H7 (cell line): ENCODE measurements at regions not wholly inside any gene's neighbourhood (a gene's known extent, or its start where the extent isn't known, plus 50 kb on each side); places are given as distances from the start of the nearest gene placed in this dataset.

Experiments used
- DNase-seq: peaks from one replicate; pipeline ENCODE4 v3.0.0; 2012
- H3K27me3 ChIP-seq: 2 replicates; pipeline ENCODE4 v1.6.0; 2011; ENCODE audit warnings: mild to moderate bottlenecking, low read length; ENCODE audit not compliant: control insufficient read depth, insufficient read depth
- H3K36me3 ChIP-seq: replicated peaks from 2 replicates; pipeline ENCODE4 v1.5.1; 2011; ENCODE audit warnings: low read length; ENCODE audit not compliant: control insufficient read depth, insufficient read depth
- H3K4me3 ChIP-seq: 2 replicates; pipeline ENCODE4 v1.5.1; 2011; ENCODE audit warnings: low read depth, mild to moderate bottlenecking, control low read depth, low read length, moderate library complexity; ENCODE audit not compliant: insufficient read depth

DNA sequence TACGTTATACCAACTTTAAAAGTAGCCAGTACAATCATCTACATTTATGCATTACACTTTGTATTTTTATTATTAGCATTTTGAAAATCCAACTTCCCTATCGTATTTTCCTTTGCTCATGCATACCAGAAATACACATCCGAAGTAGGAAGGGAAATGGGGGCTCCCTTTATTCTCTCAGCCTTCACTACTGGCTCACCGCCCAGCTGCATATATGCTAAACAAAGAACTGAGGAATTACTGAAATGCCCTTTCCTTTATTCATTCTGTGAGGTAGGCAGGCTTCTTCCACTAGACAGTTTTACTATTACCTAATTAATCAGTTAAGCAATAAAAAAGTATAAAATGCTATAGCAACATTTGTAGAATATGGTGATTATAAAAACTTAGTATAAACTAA lies 291.6 kb downstream of the KLF12 start:
- Histone ChIP-seq H3K4me3 (no peak overlapping the region), H3K27me3 (no peaks in the 10 kb centered on the region), H3K36me3 (no peaks in the 10 kb centered on the region)
- no peak for DNase-seq

DNA sequence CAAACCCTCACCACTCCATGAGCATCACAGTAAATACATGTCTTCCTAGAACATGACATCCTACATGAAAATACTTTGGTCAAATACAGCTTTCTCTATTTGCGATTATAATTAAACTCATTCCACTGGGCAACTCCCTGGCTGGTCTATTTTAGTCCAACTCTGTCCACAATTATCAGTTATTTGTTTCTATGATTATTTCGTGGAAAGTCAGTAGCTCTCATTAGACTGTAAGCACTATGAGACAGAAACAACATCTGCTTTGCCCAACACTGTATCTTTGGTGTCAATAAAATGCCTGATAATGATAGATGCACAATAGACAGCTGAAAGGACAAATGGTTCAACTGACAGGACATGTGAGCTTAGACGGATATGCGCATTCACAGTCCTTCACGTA lies 292.0 kb downstream of the KLF12 start:
- DNase-seq = no peak
- no peak overlapping the region for H3K4me3 ChIP-seq
- H3K27me3 ChIP-seq = no peaks in the 10 kb centered on the region
- no peaks in the 10 kb centered on the region for H3K36me3 ChIP-seq

DNA sequence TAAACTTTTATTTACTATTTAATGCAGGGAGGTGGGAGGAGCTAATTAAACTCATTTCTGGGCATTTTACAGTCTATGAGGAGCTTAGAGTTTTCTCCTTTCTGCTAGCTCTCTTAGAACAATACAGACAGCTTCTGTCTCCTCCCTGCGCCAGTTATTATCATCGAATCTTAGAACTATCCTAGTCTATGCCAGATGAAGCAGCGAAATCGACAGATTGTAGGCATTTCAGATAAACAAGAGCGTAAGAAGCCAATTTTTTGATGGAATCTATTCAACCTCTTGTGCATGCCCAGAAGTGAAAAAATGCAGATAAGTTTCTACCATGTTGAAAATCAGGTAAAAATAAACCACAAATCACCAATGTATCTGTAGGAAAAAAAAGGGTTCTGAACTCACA lies 297.1 kb downstream of the KLF12 start:
- Histone ChIP-seq H3K36me3 (no peaks in the 10 kb centered on the region), H3K4me3 (no peak overlapping the region), H3K27me3 (no peaks in the 10 kb centered on the region)
- no peak for DNase-seq

DNA sequence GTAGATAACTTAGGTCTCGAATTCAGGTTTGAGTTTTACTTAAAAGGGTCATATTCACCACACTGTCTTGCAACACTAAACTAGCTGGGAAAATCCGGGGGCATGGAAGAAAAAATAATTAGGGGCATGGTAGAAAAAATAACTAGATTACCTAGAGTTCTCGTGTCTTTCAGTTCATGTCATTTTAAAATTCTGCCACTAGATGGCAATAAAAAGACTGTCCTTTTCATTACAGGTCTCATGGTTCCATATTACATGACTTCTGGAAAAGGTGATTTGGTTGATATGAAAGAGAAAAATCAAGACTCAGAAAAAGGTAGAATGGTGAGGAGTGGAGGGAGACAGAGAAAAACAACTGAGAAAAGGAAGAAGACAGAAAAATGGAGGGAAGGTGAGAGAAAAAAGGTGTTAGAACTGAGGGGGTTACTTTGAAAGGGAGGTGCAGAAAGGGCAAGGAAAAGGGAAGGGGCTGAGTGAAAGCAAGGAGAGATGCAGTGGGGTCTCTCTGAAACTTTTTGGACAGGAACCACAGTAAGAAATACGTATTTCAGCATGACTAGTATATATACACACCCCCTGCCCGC lies 299.0 kb downstream of the KLF12 start:
- DNase-seq = peak; percentile 5
- no peaks in the 10 kb centered on the region for H3K36me3 ChIP-seq
- no peaks in the 10 kb centered on the region for H3K27me3 ChIP-seq
- no peak overlapping the region for H3K4me3 ChIP-seq

DNA sequence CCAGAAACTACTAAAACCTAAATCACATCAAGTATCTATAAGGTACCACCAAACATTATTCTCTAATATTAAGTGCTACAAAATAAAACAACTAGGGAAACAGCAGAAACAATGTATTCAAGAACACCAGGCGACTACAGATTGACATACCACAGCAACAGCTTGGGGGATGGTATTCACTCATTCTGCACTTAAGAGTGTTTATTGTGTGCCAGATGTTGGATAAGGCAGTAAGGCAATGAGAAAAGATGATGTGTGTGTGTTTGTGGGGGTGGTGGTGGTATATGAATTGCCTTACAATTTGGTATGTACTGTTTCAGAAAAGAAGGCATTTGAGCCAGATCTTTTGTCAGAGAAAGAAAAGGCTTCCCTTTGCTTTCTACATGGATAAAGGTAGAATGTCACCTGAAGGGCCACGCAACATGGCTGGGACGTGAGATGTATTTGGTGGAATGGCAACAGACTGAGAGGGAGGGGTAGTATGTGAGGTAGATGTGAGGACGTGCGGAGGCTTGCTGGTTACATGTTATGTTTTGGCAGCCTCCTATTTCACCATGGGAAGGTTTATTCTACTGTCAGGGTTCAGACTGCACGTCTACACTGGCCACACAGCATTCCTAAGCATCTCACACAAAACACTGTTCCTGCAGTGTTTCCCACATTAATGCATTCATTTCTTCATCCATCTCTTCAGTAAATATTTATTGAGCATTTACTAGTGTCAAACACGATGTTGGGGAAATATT lies 300.7 kb downstream of the KLF12 start:
- Histone ChIP-seq H3K27me3 (no peaks in the 10 kb centered on the region), H3K4me3 (no peak overlapping the region), H3K36me3 (no peaks in the 10 kb centered on the region)
- DNase-seq = no peak

DNA sequence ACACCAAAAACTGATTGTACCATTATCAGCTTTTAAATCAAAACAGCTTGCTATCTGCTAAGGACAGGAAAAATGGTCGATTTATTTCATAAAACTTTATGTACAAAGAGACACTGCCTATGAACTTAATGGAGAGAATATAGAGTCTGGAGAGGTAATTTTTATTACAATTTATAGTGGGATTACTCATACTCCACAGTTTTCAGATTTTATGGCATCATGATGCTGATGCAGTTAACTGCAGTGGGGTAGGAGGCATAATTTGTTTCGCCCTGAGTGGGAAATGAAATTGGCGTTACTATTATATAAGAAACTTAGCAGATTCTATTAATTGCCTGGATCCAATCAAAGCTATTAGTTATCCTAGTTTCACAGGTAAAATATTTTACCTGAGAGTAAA lies 301.4 kb downstream of the KLF12 start:
- Histone ChIP-seq H3K36me3 (no peaks in the 10 kb centered on the region), H3K27me3 (no peaks in the 10 kb centered on the region), H3K4me3 (no peak overlapping the region)
- DNase-seq = no peak

DNA sequence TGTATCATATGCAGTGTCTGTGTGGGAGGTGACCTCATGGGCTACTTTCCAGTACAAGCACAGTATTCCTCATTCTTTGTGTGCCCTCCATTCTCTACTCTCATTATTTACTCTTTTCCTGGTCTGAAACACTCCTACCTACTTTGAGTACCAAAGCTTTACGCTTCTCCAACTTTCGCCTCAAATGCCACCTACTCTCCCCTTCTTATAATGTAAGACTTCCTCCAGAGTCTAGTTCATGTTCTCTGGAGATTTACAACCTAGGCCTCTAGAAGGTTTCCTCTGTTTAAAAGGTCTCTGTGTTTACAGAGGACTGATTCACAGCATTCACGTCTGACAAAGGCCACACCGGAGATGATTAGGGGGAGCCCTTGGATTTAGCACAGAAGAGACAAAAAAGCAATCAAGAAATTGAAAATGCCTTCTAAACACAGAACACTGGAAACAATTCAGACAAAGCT lies 302.0 kb downstream of the KLF12 start:
- H3K4me3 ChIP-seq = no peak overlapping the region
- no peaks in the 10 kb centered on the region for H3K36me3 ChIP-seq
- DNase-seq = no peak
- H3K27me3 ChIP-seq = no peaks in the 10 kb centered on the region

DNA sequence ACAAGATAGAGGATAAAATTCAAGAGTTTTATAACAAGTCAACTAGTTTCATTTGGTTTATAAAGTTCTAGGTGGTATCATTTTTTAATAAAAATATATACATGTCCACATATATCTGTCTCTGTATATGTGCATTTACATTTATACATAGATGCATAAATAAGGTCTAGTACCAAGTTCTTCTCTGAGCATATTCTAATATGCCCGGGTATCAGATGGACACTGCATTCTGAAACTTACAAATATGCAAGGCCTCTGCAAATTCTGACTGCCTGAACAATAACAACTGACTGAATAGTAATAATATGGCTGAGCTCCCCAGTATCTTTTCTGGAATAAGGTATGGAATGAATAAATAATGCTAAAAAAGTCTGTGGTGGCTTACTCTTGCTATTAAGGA lies 304.8 kb downstream of the KLF12 start:
- H3K36me3 ChIP-seq = no peaks in the 10 kb centered on the region
- H3K27me3 ChIP-seq = no peaks in the 10 kb centered on the region
- no peak overlapping the region for H3K4me3 ChIP-seq
- no peak for DNase-seq

DNA sequence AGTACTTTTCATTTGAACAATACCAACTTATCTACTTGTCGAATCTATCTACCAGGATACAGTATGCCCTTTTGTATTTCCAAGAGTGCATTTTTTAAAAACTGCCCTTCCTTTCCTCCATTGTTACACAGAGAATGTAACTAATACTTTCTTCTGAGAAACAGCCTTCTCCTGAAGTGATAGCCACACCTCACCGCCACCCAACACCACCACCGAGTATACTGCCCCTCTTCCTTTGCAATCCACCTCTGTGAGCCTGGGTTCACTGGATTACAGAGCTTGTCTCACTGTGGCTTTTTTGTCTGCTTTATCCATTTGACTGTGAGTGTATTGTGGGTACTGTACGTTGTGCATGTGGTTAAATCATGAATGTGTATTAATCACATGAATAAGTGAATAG lies 305.4 kb downstream of the KLF12 start:
- no peaks in the 10 kb centered on the region for H3K36me3 ChIP-seq
- no peaks in the 10 kb centered on the region for H3K27me3 ChIP-seq
- DNase-seq = no peak
- no peak overlapping the region for H3K4me3 ChIP-seq

DNA sequence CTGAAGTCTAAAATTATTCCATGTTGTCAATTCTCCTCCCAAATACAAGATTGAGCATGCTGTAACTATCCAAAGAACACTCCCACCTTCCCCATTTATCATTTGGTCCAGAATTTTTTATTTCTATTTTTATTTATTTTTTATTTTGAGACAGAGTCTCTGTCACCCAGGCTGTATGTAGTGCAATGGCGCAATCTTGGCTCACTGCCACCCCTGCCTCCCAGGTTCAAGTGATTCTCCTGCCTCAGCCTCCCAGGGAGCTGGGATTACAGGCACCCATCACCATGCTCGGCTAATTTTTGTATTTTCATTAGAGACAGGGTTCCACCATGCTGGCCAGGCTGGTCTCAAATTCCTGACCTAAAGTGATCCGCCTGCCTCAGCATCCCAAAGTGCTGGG lies 306.8 kb downstream of the KLF12 start:
- DNase-seq = no peak
- Histone ChIP-seq H3K27me3 (no peaks in the 10 kb centered on the region), H3K36me3 (no peaks in the 10 kb centered on the region), H3K4me3 (no peak overlapping the region)

DNA sequence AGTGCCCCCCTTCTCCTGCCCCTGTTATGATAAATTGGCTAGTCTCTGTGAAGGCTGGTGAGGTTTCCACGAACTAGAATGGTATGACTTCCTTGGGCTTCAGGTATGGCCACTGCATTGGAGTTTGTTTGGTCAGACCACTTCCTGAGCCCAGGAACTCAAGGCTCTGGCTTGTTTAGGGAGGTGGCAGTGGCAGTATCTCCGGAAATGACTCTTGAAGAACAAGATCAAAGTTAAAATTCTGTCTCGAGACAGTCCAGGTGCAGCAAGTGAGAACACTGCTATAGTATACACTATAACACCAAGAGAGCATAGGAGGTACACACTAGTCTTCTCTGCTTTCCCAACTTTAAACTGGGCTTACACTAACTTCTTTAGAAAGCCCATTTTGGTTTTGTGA lies 309.1 kb downstream of the KLF12 start:
- no peak overlapping the region for H3K4me3 ChIP-seq
- no peaks in the 10 kb centered on the region for H3K27me3 ChIP-seq
- DNase-seq = no peak
- H3K36me3 ChIP-seq = no peaks in the 10 kb centered on the region

DNA sequence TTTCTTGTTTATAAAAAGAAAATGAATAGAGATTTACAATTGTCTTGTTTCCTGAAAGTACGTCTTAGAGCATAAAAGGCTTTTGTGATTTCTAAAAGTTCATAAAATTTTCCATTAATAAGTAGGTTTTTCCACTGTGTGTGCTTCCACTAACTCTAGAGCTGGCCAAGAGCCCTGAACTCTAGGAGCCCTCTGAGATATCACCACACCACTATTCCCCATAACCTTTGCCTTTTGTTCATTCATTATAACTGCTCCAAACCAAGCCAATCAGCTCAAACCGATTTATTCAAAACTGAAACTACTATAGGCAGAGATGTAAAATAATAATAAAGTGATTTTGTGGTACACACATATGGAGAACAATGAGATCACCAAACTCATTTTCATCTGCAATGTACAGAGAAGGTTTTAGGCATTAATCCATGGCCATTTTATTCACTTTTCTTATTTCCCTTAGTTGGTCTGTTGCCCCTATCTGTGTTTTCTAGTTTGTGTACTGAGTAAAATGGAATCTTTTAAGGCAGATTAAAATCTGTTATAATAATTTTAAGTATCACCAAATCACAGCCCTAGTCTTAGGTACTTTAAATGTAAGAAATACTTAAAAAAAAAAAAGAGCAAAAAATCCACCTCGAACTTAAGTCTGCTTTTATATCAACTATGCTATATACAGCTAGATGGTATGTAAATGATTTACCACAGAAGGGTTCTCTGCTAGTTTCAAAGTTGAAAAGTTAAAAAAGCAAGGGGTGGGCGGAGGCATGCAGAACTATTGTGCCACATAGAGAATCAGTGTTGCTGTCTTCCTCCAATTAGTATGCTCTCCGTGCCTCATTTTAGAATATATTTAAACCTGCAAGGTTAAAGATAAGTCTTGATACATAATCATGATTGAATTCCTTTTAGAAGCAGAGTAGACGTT lies 311.3 kb downstream of the KLF12 start:
- Histone ChIP-seq H3K27me3 (no peaks in the 10 kb centered on the region), H3K4me3 (no peak overlapping the region), H3K36me3 (no peaks in the 10 kb centered on the region)
- DNase-seq = no peak

DNA sequence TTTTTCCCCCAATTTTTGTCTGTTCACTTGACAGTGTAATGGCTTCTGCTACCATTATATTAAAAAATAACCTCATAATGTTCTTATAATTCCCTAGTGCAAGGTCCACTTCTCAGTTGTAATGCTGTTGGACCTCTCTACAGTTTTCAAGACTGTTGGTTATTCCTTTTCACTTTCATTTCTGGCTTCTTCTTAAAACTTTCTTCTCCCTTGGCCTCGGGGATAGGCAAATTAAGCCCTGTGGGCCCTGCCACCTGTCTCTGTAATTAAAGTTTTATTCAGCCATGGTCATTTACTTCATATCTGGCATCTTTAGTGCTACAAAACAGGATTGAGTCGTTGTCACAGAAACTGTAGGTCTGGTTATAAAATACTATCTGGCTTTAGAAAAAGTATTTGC lies 313.5 kb downstream of the KLF12 start:
- DNase-seq = no peak
- H3K27me3 ChIP-seq = no peaks in the 10 kb centered on the region
- no peak overlapping the region for H3K4me3 ChIP-seq
- H3K36me3 ChIP-seq = no peaks in the 10 kb centered on the region

DNA sequence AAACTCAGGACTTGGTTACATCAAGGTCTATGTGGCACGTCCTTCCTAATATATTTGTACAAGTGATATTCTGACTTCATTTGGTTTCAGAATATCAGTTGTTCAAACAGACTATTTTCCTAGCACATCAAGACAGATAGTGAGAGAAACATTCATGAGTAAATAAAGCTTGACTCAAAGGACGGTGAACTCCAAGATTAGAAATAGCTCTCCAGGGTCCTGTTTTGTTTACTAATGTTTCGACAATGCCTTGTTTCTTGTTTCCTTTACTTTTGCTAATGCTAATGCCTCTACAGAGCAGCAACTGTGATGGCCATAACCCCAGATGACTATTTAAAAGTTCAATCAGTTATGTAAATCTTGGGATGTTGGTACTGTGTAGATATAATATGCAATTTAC lies 313.9 kb downstream of the KLF12 start:
- DNase-seq = no peak
- no peak overlapping the region for H3K4me3 ChIP-seq
- H3K27me3 ChIP-seq = no peaks in the 10 kb centered on the region
- H3K36me3 ChIP-seq = no peaks in the 10 kb centered on the region

DNA sequence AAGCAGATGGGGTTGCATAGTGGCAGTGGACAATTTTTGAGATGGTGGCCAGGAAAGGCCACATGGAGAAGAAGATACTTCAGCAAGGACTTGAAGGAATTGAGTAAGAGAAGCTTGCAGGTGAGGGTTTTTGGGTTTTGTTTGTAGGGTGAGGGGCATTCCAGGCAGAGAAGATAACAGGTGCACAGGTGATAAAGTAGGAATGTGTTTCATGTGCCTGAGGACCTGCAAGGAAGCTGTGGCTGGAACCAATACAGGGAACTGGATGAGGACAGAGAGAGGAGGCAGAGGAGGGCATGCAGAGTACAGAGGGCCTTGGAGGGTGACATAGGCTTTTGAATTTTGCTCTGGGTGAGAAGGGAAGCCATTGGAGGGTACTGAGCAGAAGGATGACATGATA lies 314.5 kb downstream of the KLF12 start:
- no peak for DNase-seq
- Histone ChIP-seq H3K27me3 (no peaks in the 10 kb centered on the region), H3K4me3 (no peak overlapping the region), H3K36me3 (no peaks in the 10 kb centered on the region)
